ENCODE measurements at regions not wholly inside any gene's neighbourhood (a gene's known extent, or its start where the extent isn't known, plus 50 kb on each side); places are given as distances from the start of the nearest gene placed in this dataset.

GRCh38 chr18:66129248-66129647 lies 378.4 kb downstream of the CDH7 start:
- TF ChIP-seq CEBPZ (IDR thresholded peaks at IDR 0.05; ENCODE audit: low read depth, low read length) (no peak), NFYA (IDR thresholded peaks at IDR 0.05; ENCODE audit: borderline replicate concordance, low read depth, low read length) (no peak), POLR2AphosphoS5 (IDR thresholded peaks at IDR 0.05; ENCODE audit: low read length) (no peak), SUZ12 (IDR thresholded peaks at IDR 0.05; ENCODE audit: unreplicated experiment) (no peak), POLR2A (IDR thresholded peaks at IDR 0.05; ENCODE audit: low read depth, low read length) (no peak), ZBED1 (IDR thresholded peaks at IDR 0.05; ENCODE audit: borderline replicate concordance) (no peak), E2F8 (IDR thresholded peaks at IDR 0.05; ENCODE audit: low read depth, partially characterized antibody) (no peak), MYB (IDR thresholded peaks at IDR 0.05; ENCODE audit: borderline replicate concordance, low read depth, low read length) (no peak), NR2C1 (IDR thresholded peaks at IDR 0.05) (no peak), CBX3 (IDR thresholded peaks at IDR 0.05; ENCODE audit: borderline replicate concordance, low read depth) (no peak), ZSCAN29 (IDR thresholded peaks at IDR 0.05) (no peak), TARDBP (IDR thresholded peaks at IDR 0.05; ENCODE audit: borderline replicate concordance) (no peak), STAT3 (IDR thresholded peaks at IDR 0.05; ENCODE audit: low read depth, low read length) (no peak)
- TF ChIP-seq, protein P1, sequence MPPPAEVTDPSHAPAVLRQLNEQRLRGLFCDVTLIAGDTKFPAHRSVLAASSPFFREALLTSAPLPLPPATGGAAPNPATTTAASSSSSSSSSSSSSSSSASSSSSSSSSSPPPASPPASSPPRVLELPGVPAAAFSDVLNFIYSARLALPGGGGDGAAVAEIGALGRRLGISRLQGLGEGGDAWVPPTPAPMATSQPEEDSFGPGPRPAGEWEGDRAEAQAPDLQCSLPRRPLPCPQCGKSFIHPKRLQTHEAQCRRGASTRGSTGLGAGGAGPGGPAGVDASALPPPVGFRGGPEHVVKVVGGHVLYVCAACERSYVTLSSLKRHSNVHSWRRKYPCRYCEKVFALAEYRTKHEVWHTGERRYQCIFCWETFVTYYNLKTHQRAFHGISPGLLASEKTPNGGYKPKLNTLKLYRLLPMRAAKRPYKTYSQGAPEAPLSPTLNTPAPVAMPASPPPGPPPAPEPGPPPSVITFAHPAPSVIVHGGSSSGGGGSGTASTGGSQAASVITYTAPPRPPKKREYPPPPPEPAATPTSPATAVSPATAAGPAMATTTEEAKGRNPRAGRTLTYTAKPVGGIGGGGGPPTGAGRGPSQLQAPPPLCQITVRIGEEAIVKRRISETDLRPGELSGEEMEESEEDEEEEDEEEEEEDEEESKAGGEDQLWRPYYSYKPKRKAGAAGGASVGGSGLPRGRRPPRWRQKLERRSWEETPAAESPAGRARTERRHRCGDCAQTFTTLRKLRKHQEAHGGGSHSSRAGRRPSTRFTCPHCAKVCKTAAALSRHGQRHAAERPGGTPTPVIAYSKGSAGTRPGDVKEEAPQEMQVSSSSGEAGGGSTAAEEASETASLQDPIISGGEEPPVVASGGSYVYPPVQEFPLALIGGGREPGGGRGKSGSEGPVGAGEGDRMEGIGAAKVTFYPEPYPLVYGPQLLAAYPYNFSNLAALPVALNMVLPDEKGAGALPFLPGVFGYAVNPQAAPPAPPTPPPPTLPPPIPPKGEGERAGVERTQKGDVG (CRISPR knock-in tag; IDR thresholded peaks at IDR 0.05): no peak
- Histone ChIP-seq H3K4me3 (no peak overlapping the region), H3K9ac (ENCODE audit: control insufficient read depth, insufficient read depth, low read length) (no peak overlapping the region), H3K4me2 (ENCODE audit: control insufficient read depth, insufficient read depth) (no peak overlapping the region), H3K27me3 (replicated peaks in 1 of 2; ENCODE audit: control insufficient read depth in 2 of 2, insufficient read depth in 2 of 2, low read length in 1 of 2) (no peaks in the 10 kb centered on the region), H3K36me3 (ENCODE audit: control insufficient read depth in 2 of 2, insufficient read depth in 2 of 2, low read length in 1 of 2) (no peaks in the 10 kb centered on the region), H3K9me3 (replicated peaks; ENCODE audit: control insufficient read depth, insufficient read depth, low read length) (no peaks in the 10 kb centered on the region), H3K79me2 (ENCODE audit: control insufficient read depth, insufficient read depth, low read length) (no peaks in the 10 kb centered on the region), H3K4me1 (ENCODE audit: control insufficient read depth, insufficient read depth, low read length) (no peaks in the 10 kb centered on the region), H2AFZ (ENCODE audit: control insufficient read depth, low read depth, low read length) (no peak overlapping the region), H3K27ac (ENCODE audit: control insufficient read depth, insufficient read depth) (no peak overlapping the region), H4K20me1 (ENCODE audit: control insufficient read depth, insufficient read depth) (no peaks in the 10 kb centered on the region)
- no peak for ATAC-seq
- no peak for DNase-seq (ENCODE audit: low read depth, low spot score)
- ChIA-PET POLR2A (no interaction called here), SMC1A (ENCODE audit: uncharacterized antibody, unreplicated experiment) (no interaction called here), CTCF (no interaction called here), RAD21 (ENCODE audit: unreplicated experiment) (no interaction called here)
- FAIRE-seq: no peak
- WGBS (ENCODE audit: insufficient coverage, insufficient replicate concordance, low lambda C conversion rate, missing lambda C conversion rate): 16% methylated on average over 3 of the region's 4 CpGs
- in situ Hi-C loops (cut with MboI): no loop called here
- BruUV-seq (replicated peaks): no TSS peak
- intact Hi-C loops (cut with micrococcal nuclease; ENCODE audit: unreplicated experiment): no loop called here
